Kidney glomerular epithelial cell (primary cell): ENCODE measurements at regions not wholly inside any gene's neighbourhood (a gene's known extent, or its start where the extent isn't known, plus 50 kb on each side); places are given as distances from the start of the nearest gene placed in this dataset.
"Not testable (repeated sequence)": the region's sequence is repeated elsewhere in the genome, so short reads cannot be mapped to it uniquely, and the experiment has no call there.

Source experiments
- DNase-seq: peaks from one replicate; lab custom pipeline; 2025; lab: John Stamatoyannopoulos, UW

DNA sequence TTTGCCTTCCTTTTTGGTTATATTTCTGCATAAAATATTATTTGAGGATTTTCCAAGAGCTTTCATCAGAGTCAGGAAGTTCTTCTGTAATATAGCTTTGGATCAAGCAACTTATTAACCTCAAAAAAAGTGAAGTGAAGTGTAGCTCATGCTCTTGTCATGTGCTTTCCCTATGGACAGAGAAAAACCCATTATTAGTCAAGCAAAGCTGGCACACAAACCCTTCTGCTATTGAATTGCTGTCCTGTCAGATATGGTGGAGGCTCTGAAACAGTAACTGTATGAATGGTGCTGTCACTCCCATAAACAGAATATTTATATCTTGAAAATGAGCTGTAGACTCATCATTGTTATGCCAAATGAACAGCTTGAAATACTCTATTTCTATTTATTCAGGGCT, 1533.3 kb downstream of the RPIA start:
- not testable (repeated sequence) for DNase-seq

DNA sequence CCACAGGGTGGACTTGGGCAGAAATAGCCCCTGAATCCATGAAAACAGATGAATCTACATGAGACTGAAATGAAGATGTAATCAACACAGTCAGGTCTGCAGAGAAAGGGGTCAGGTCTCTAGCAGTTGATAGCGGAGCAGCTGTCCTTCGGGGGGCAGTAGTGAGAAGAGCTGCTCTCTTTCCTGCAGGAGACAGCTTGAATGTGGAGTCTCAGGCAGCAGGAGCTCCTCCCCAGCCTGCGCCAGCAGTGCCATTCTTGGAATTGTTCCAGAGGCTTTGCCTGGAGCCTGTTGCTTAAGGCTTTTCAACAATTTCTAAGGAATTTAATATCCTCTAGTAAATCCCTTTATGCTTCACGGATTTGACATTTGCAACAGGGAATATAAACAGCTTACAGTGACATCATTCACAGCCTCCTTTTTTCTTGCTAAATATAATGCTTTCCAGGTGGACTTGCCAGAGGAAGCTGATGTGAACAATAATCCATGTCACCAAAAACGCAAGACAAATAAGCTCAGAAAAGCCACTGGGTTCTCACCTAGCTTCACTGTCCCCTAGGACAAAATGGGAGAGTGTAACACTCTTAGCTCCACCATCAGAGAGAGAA, 1535.1 kb downstream of the RPIA start:
- DNase-seq = not testable (repeated sequence)

DNA sequence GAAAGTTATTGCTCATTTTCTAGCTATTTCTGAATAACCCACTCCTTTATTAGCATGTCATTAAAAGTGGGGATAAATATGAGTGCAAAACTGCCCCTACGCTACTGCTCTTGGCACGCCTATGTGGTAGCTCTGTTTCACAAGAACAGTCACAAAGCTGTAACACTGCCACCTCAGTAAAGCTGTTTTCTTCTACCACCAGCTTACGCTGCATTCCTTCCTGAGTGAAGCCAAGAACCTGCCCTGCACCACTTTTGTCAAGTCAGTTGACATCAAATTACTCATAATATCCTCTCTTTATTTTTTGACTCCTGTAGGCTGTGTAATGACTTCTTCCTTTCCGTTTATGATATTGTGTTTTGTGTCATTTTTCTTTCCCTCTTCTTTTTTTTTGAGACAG, 1539.7 kb downstream of the RPIA start:
- DNase-seq = not testable (repeated sequence)

DNA sequence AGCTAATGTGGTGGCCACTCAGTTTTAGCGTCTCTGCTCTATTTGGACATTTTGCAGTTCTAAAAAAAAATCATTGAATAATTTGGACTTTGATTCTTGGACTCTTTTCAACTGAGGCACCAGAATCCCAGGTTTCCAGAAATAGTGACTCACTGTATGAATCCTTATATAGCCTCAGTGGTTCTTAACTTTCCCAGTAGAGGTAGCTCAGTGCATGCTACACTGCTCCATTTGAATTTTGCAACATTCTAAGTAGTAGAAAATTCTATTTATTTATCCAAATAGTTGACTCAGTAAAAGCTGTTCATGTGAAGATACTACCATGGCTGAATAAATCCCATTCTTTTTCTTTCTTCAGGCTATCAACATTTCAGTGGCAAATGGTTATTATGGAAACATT, 1544.0 kb downstream of the RPIA start:
- DNase-seq = not testable (repeated sequence)

DNA sequence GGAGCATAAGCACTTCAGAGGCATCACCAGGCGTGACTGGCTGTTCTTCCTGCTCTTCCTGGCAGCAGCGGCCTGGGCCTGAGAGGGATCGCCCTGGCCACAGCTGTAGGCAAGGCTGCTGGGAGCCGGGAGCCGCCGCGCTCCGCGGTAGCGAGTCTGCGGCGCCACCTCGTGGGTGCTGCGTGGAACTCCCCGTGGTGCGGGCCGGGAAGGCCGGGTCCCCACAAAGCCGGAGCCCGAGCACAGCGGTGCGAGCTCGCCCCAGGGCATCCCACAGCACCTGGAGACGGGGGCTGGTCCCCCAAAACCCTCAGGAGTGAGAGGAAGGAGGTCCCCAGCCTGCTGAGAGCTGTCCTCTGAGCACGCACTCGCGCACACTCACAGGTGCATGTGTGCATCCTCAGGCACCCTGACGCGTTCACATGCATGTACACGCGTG, 1546.5 kb downstream of the RPIA start:
- not testable (repeated sequence) for DNase-seq

DNA sequence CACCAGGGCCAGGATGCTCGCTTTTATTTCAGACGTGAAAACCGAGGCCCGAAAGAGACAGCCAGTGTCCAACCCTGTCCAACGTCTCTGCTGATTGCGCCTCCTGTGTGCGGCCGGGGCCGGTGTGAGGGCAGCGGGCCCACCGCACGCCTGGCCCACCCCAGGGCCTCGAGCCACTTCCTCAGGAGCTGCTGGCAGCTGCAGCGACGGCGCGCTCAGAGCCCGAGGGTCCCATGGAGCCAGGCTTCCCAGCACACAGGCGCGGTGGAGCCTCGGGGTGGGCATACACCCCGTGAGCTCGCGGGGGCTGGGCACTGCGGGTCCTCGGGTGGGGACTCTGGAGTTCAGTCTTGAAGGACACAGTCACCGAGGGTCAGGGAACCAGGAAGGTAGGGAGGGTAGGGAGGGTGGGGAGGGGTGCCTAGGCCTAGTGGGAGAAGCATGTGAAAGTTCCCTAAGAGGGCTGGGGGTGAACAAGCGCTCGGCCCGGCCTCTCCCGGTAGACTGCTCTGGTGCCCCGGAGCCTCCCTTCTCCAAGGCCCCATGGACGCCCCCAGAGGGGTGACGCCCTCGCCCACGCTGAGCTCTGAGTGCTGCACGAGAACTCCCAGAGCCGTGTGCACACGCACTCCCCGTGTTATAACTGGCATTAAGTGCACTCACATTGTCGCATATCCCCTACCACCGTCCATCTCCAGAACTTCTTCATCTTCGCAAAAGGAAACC, 1547.2 kb downstream of the RPIA start:
- DNase-seq = not testable (repeated sequence)

DNA sequence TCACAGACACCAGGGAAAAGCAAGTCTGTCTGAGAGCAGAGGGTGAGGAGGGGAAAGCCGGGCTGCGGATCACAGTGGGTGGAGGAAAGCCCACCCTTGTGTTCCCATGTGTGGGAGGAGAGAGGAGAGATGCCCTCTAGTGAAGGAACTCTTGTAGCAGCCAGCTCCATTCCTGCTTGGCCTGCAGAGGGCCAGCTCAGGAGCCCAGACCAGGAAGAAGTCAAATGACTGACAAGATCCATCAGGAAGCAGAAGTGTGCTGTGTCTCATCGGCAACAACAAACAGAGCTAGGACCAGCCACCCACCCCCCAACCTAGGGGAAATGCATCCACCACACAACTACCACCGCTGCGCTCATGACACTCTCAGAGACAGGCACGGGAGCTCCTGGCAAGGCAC, 1548.3 kb downstream of the RPIA start:
- not testable (repeated sequence) for DNase-seq

DNA sequence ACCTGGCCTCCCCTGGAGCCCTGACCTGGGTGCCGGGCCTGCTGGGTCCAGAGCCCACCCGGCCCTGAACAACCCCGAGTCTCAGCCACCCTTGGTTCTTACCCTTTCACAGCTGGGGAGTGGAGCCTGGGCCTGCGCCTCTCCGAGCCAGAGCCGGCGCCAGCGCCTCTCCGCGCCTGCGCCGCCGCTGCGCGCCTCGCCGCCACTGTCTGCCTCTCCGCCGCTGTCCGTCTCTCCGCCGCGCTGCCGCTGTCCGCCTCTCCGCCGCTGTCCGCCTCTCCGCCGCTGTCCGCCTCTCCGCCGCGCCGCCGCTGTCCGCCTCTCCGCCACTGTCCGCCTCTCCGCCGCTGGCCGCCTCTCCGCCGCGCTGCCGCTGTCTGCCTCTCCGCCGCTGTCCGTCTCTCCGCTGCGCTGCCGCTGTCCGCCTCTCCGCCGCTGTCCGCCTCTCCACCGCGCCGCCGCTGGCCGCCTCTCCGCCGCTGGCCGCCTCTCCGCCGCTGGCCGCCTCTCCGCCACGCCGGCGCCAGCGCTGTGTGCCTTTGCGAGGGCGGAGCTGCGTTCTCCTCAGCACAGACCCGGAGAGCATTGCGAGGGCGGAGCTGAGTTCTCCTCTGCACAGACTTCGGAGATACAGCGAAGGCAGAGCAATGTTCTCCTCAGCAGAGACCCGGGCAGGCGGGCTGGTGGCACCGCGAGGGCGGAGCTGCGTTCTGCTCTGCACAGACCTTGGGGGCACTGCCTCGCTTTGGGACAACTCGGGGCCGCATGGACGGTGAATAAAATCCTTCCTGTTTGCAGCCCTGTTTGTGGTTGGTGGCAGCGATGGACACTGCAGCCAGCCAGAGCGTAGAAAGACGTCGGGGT, 1553.7 kb downstream of the RPIA start:
- DNase-seq = not testable (repeated sequence)

DNA sequence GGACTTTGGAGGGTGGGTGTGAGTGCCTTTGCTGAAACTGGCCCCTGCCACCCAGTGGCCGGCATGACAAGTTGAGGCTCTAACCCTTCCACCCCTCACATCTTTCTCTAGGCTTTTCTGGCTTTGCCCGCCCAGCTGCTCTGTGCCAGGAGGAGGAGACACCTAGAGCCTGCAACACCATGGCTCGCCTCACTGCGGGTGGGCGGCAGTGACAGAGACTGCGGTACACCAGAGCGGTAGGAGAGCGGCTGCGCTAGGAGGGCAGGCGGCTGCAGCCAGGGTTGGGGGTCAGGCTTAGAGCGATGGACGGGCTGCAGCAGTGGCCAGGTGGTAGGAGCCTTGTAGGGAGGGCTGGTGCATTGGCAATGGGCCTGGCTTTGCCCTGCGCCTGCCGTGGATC, 1556.9 kb downstream of the RPIA start:
- not testable (repeated sequence) for DNase-seq

DNA sequence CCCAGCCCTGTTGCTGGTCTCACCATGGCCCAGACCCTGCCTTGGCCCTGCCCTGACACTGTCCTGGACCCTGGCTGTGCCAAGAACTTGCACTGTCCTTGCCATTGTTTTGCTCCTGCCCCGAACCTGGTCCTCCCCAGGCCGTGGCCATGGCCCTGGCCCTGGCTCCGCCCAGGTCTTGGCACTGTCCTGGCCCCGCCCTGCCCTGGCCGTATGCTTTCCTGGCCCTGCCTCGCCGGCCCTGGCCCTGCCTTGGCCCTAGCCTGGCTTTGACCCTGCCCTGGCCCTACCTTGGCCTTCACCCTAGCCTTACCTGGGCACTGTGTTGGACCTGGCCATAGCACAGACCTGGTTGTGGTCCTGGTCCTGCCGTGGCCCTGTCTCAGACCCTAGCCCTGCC, 1558.9 kb downstream of the RPIA start:
- DNase-seq = not testable (repeated sequence)

DNA sequence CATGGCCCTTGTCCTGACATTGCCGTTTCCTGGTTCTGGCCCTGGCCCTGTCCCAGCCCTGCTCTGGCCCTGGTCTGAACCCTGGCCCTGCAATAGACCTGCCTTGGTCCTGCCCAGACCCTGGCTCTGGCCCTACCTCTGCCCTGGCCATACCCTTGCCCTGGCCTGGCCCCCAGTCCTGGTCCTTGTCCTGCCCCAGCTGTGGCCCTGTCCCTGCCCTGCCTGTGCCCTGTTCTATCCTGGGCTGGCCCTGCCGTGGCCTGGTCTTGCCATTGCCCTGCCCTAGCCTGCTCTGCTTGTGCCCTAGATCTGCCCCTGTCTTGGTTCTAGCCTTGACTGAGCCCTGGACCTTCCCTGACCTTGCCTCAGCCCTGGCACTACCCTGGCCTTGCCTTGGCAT, 1560.1 kb downstream of the RPIA start:
- not testable (repeated sequence) for DNase-seq

DNA sequence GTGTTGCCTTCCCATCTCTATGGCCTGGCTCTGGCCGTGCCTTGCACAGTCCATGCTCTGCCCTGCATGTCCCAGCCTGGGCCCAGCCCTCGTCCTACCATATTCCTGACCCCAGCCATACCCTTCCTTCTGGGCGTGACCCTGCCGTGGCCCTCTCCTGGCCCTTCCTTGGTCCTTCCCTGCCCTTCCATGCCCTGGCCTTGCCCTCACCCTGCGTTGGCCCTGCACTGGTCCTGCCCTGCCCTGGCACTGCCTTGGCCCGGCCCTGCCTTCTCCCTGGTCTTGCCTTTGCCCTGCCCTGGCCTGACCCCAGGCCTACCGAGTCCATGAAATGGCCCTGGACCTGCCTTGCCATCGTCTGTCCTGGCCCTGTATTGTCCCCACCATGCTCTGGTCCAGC, 1561.8 kb downstream of the RPIA start:
- not testable (repeated sequence) for DNase-seq

DNA sequence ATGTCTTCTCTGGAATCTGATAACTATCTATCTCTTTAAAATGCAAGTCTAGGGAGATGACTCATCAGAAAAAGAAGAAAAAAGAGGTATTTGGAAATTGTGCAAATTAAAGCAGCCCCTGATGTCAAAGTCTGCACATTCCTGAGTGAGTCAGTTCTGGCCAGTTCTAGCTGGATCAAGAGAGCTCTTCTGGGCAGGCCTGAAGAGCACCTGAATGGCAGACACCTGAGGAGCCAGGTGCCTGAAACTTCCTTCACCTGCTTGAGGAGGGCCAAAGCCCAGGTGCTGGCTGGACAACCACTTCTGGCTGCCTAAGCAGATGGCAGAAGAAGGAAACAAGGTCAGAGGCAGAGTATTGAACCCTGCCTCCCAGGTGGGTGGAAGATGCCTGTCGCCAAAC, 1575.4 kb downstream of the RPIA start:
- DNase-seq = not testable (repeated sequence)

DNA sequence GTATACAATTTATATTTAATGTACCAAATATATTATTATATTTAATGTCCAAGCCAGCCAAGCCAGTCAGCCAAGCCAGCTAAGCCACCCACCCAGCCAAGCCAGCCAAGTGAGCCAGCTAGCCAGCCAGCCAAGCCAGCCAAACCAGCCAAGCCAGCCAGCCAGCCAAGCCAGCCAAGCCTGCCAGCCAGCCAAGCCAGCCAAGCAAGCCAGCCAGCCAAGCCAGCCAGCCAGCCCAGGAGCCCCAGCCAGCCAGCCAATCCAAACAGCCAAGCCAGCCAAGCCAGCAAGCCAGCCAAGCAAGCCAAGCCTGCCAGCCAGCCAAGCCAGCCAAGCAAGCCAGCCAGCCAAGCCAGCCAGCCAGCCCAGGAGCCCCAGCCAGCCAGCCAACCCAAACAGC, 1596.3 kb downstream of the RPIA start:
- not testable (repeated sequence) for DNase-seq

DNA sequence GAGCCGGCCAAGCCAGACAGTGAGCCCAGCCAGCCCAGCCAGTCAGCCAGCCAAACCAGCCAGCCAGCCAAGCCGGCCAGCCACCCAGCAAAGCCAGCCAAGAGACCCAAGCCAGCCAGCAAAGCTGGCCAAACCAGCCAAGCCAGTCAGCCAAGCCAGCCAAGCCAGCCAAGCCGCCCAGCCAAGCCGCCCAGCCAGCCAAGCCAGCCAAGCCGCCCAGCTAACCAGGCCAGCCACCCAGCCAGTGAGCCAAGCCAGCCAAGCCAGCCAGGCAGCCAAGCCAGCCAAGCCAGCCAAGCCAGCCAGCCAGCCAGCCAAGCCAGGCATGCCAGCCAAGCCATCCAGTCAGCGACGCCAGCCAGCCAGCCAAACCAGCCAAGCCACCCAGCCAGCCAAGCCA, 1596.9 kb downstream of the RPIA start:
- DNase-seq = not testable (repeated sequence)

DNA sequence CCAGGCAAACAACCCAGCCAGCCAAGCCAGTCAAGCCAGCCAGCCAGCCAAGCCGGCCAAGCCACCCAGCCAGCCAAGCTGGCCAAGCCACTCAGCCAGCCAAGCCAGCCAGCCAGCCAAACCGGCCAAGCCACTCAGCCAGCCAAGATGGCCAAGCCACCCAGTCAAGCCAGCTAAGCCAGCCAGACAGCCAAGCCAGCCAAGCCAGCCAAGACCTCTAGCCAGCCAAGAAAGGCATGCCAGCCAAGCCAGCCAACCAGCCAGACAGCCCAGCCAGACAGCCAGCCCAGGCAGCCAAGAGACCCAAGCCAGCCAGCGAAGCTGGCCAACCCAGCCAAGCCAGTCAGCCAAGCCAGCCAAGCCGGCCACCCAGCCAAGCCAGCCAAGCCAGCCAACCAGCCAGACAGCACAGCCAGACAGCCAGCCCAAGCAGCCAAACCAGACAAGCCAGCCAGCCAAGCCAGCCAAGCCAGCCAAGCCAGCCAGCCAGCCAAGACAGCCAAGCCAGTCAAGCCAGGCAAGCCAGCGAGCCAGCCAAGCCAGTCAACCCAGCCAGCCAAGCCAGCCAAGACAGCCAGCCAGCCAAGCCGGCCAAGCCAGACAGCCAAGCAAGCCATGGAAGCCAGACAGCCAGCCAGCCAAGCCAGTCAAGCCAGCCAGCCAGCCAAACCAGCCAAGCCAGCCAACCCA, 1598.0 kb downstream of the RPIA start:
- not testable (repeated sequence) for DNase-seq

DNA sequence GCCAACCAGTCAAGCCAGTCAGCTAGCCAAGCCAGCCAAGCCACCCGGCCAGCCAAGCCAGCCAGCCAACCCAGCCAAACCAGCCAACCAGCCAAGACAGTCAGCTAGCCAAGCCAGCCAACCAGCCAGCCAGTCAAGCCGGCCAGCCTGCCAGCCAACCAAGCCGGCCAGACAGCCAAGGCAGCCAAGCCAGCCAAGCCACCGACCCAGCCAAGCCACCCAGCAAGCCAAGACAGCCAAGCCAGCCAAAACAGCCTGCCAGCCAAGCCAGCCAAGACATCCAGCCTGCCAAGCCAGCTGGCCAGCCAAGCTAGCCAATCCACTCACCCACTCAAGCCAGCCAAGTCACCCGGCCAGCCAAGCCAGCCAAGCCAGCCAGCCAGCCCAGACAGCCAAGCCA, 1599.2 kb downstream of the RPIA start:
- not testable (repeated sequence) for DNase-seq

DNA sequence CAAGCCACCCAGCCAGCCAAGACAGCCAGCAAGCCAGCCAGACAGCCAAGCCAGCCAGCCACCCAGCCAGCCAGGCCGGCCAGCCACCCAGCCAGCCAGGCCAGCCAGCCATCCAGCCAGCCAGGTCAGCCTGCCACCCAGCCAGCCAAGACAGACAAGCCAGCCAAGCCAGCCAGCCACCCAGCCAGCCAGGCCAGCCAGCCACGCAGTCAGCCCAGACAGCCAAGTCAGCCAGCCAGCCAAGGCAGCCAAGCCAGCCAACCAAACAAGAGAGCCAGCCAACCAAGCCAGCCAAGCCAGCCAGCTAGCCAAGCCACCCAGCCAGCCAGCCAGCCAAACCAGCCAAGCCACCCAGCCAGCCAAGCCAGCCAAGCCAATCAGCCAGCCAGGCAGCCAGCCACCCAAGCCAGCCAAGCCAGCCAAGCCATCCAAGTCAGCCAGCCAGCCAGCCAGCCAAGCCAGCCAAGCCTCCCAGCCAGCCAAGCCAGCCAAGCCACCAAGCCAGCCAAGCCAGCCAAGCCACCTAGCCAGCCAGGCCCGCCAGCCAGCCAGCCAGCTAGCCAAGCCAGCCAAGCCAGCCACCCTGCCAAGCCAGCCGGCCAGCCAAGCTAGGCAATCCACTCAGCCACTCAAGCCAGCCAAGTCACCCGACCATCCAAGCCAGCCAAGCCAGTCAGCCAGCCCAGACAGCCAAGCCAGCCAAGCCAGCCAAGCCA, 1599.9 kb downstream of the RPIA start:
- not testable (repeated sequence) for DNase-seq

DNA sequence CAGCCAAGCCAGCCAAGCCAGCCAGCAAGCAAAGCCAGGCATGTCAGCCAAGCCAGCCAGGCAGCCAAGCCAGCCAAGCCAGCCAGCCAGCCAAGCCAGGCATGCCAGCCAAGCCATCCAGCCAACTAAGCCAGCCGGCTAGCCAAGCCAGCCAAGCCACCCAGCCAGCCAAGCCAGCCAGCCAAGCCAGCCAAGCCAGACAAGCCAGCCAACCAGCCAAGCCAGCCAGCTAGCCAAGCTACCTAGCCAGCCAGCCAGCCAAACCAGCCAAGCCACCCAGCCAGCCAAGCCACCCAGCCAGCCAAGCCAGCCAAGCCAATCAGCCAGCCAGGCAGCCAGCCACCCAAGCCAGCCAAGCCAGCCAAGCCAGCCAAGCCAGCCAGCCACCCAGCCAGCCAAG, 1600.5 kb downstream of the RPIA start:
- DNase-seq = not testable (repeated sequence)

DNA sequence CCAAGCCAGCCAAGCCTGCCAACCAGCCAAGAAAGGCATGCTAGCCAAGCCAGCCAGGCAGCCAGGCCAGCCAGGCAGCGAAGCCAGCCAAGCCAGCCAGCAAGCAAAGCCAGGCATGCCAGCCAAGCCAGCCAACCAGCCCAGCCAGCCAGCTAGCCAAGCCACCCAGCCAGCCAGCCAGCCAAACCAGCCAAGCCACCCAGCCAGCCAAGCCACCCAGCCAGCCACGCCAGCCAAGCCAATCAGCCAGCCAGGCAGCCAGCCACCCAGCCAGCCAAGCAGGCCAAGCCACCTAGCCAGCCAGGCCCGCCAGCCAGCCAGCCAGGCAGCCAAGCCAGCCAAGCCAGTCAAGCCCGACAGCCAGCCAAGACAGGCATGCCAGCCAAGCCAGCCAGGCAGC, 1601.0 kb downstream of the RPIA start:
- not testable (repeated sequence) for DNase-seq

DNA sequence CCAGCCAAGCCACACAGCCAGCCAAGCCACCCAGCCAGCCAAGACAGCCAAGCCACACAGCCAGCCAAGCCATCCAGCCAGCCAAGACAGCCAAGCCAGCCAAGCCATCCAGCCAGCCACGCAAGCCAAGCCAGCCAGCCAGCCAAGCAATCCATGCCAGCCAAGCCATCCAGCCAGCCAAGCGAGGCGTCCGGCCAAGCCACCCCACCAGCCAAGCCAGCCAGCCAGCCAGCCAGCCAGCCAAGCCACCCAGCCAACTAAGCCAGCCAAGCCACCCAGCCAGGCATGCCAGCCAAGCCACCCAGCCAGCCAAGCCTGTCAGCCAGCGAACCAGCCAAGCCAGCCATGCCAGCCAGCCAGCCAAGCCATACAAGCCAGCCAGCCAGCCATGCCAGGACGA, 1601.8 kb downstream of the RPIA start:
- not testable (repeated sequence) for DNase-seq
